OCI-LY7 (cell line): ENCODE measurements at regions not wholly inside any gene's neighbourhood (a gene's known extent, or its start where the extent isn't known, plus 50 kb on each side); places are given as distances from the start of the nearest gene placed in this dataset.

Experiments used
- BruUV-seq: library from RNA; stranded (reverse); fragments of 400-500 nt; replicated peaks from 2 replicates; lab custom pipeline; 2021; lab: Mats Ljungman, UMichigan
- CTCF ChIA-PET: fragments of 300-600 bp; sonication (Branson Sonifier 250); formaldehyde crosslinking; loops from one replicate; lab custom pipeline; 2022; ENCODE audit warnings: antibody characterized with exemption; ENCODE audit not compliant: unreplicated experiment; lab: Charles Lee
- POLR2A ChIA-PET: fragments of 300-600 bp; sonication (Branson Sonifier 250); formaldehyde crosslinking; loops from one replicate; lab custom pipeline; 2022; ENCODE audit warnings: antibody characterized with exemption; lab: Charles Lee
- DNase-seq: peaks from one replicate; pipeline ENCODE4 v3.0.0-alpha.2; 2015; ENCODE audit warnings: low spot score
- H2AFZ ChIP-seq: fragments of 200-600 bp; sonication (generic), shearing (Covaris generic); 2 replicates; pipeline ENCODE4 v1.6.1; 2014; ENCODE audit warnings: mild to moderate bottlenecking, antibody characterized with exemption, low read length, moderate library complexity
- H3K27ac ChIP-seq: fragments of 200-600 bp; sonication (generic); 2 replicates; pipeline ENCODE4 v1.5.1; 2014; ENCODE audit warnings: mixed run types, low read depth, mild to moderate bottlenecking, moderate library complexity, low read length, inconsistent platforms; ENCODE audit not compliant: poor library complexity, severe bottlenecking
- H3K36me3 ChIP-seq: fragments of 200-600 bp; sonication (generic); 2 replicates; pipeline ENCODE4 v1.6.1; 2014; ENCODE audit warnings: mild to moderate bottlenecking, antibody characterized with exemption, low read length, moderate library complexity, mixed read lengths; ENCODE audit not compliant: insufficient read depth
- H3K4me1 ChIP-seq: fragments of 200-600 bp; sonication (generic); 2 replicates; pipeline ENCODE4 v1.5.1; 2014; ENCODE audit warnings: mild to moderate bottlenecking, low read length; ENCODE audit not compliant: insufficient read depth, poor library complexity, severe bottlenecking
- H3K4me2 ChIP-seq: fragments of 200-600 bp; sonication (generic); 2 replicates; pipeline ENCODE4 v1.6.1; 2014; ENCODE audit warnings: mild to moderate bottlenecking, low read length
- H3K4me3 ChIP-seq: fragments of 200-600 bp; sonication (generic); 2 replicates; pipeline ENCODE4 v1.5.1; 2014; ENCODE audit warnings: mild to moderate bottlenecking, low read depth, low read length; ENCODE audit not compliant: poor library complexity, severe bottlenecking
- H3K79me2 ChIP-seq: fragments of 200-600 bp; sonication (generic); 2 replicates; pipeline ENCODE4 v1.6.1; 2016; ENCODE audit warnings: low read depth, mild to moderate bottlenecking, low read length, moderate library complexity, mixed read lengths; ENCODE audit not compliant: insufficient read depth
- H3K9me2 ChIP-seq: fragments of 200-600 bp; sonication (generic); 2 replicates; pipeline ENCODE4 v1.6.1; 2016; ENCODE audit warnings: mild to moderate bottlenecking, low read length, mixed read lengths; ENCODE audit not compliant: insufficient read depth
- H3K9me3 ChIP-seq: fragments of 200-600 bp; sonication (generic); 2 replicates; pipeline ENCODE4 v1.6.1; 2014; ENCODE audit warnings: mild to moderate bottlenecking, mixed run types, low read length, mixed read lengths
- H4K20me1 ChIP-seq: fragments of 200-600 bp; sonication (generic); 2 replicates; pipeline ENCODE4 v1.6.1; 2014; ENCODE audit warnings: mild to moderate bottlenecking, antibody characterized with exemption, low read length, moderate library complexity, mixed read lengths; ENCODE audit not compliant: insufficient read depth
- EZH2phosphoT487 ChIP-seq: fragments of 200-600 bp; sonication (generic); IDR thresholded peaks from 2 replicates; pipeline ENCODE4 v1.6.1; 2018; ENCODE audit warnings: low read depth, borderline replicate concordance, mild to moderate bottlenecking, mixed run types, antibody characterized with exemption, low read length, moderate library complexity, mixed read lengths
- intact Hi-C: fragments of 100-400 bp; cut with micrococcal nuclease; formaldehyde crosslinking; loops from one replicate; pipeline ENCODE4 v1.10.0; 2022; ENCODE audit not compliant: unreplicated experiment
- TF ChIP-seq, protein P1 (sequence below): fragments of 200-600 bp; sonication (generic); conservative IDR thresholded peaks from 2 replicates; pipeline ENCODE4 v1.5.1; 2014; ENCODE audit warnings: mild to moderate bottlenecking, antibody characterized with exemption, low read length, moderate library complexity, mixed read lengths

DNA sequence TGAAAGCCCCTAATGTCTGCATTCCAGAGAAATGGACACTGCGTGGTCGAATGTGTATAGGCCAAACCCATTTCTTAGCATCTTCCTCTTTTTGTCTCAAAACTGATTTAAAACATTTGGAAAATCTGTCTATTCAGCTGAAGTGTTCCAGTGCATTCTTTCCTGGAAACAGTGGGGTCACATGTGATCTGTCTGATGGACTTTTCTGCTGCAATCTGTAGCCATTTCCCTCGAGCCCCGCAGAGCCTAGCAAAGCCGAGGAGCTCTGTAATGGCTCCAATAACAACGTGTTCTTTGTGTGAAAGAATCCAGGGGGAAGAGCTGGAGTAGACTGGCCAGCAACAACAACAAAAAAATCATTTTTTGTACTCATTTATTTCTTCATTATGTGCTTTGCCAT is 329.3 kb downstream of the BARHL2 start:
- Histone ChIP-seq H3K36me3 (no peaks in the 10 kb centered on the region), H3K27ac (no peak overlapping the region), H3K4me1 (no peaks in the 10 kb centered on the region), H3K9me3 (no peaks in the 10 kb centered on the region), H3K4me3 (no peak overlapping the region), H3K4me2 (no peak overlapping the region), H3K9me2 (no peaks in the 10 kb centered on the region), H3K79me2 (no peaks in the 10 kb centered on the region), H2AFZ (no peak overlapping the region), H4K20me1 (no peaks in the 10 kb centered on the region)
- intact Hi-C loops = no loop called here
- POLR2A ChIA-PET = interaction anchor here (1.0 kb wide), 1 partner anchor 11 kb away, joined by 3 read pairs; no protein-coding TSS in a partner anchor
- BruUV-seq = no TSS peak
- TF ChIP-seq, protein P1, sequence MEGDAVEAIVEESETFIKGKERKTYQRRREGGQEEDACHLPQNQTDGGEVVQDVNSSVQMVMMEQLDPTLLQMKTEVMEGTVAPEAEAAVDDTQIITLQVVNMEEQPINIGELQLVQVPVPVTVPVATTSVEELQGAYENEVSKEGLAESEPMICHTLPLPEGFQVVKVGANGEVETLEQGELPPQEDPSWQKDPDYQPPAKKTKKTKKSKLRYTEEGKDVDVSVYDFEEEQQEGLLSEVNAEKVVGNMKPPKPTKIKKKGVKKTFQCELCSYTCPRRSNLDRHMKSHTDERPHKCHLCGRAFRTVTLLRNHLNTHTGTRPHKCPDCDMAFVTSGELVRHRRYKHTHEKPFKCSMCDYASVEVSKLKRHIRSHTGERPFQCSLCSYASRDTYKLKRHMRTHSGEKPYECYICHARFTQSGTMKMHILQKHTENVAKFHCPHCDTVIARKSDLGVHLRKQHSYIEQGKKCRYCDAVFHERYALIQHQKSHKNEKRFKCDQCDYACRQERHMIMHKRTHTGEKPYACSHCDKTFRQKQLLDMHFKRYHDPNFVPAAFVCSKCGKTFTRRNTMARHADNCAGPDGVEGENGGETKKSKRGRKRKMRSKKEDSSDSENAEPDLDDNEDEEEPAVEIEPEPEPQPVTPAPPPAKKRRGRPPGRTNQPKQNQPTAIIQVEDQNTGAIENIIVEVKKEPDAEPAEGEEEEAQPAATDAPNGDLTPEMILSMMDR = no peak
- DNase-seq = no peak
- CTCF ChIA-PET = no interaction called here

DNA sequence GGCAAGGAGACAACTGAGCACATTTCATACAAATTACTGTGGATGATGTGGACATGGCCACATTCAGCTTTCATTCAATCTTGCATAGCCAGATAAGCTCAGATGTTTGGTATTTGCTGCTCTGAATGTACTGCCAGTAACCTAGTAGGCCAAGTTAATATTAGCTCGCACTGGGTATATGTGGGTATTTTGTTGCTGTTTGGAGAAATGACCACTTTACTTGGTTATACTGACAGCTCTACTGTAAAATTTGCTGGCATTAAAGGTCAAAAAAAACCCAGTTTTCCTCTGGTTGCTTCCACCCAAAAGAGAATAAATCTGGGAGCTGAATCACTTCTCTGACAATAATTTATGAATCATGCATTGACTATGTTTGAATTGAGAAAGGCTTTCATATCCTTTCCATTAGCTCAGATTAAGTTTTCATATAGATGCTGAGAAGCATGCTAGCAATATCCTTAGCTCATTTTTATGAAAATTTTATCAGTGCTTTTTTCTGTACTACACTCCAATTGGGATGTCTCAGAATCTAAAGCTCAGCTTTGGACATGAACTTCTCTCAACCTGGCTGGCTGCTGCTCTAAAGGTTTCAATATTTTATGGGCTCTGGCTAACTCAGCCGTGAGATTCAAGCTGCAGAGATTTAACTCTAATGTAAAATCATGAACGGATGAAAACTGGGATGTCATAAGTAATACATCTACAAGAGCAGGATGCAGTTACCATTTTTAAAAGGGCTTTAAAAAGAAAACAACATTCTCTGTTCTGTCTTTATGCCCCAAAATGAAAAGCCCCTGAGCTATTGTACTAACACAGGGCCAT is 330.0 kb downstream of the BARHL2 start:
- no TSS peak for BruUV-seq
- no peaks in the 10 kb centered on the region for H3K4me1 ChIP-seq
- ChIA-PET POLR2A (interaction anchor here (1.0 kb wide), 1 partner anchor 11 kb away, joined by 3 read pairs; no protein-coding TSS in a partner anchor), CTCF (no interaction called here)
- intact Hi-C loops = no loop called here
- no peaks in the 10 kb centered on the region for H4K20me1 ChIP-seq
- H3K4me3 ChIP-seq = no peak overlapping the region
- no peak overlapping the region for H3K27ac ChIP-seq
- H3K4me2 ChIP-seq = no peak overlapping the region
- H3K9me3 ChIP-seq = no peaks in the 10 kb centered on the region
- H3K9me2 ChIP-seq = no peaks in the 10 kb centered on the region
- no peaks in the 10 kb centered on the region for H3K36me3 ChIP-seq
- no peaks in the 10 kb centered on the region for H3K79me2 ChIP-seq
- no peak overlapping the region for H2AFZ ChIP-seq
- TF ChIP-seq, protein P1 = no peak
- TF ChIP-seq EZH2phosphoT487 = no peak
- DNase-seq = no peak

DNA sequence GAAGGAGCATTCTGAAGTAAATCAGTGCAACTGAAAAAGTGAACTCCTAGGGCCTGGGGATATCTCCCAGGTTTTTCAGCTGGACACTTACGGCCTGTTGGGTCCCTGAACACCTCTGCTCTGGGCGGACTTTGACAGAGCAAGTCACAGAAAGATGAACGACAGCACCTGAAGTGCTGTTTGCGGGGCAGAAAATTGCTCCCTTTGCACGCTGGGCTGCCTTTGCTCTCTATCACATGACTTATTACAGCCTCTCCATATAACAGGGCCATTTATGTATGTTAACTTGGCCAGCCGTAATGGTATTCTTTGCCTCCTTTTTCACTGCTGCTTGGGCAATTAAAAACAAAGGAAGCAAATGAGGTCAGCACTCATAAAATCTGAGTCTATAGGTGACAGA is 332.9 kb downstream of the BARHL2 start:
- no peak overlapping the region for H3K4me2 ChIP-seq
- no peak overlapping the region for H3K4me3 ChIP-seq
- CTCF ChIA-PET = no interaction called here
- H3K9me2 ChIP-seq = no peaks in the 10 kb centered on the region
- TF ChIP-seq EZH2phosphoT487 = no peak
- TF ChIP-seq, protein P1 = no peak
- no peaks in the 10 kb centered on the region for H3K36me3 ChIP-seq
- no peaks in the 10 kb centered on the region for H3K79me2 ChIP-seq
- no TSS peak for BruUV-seq
- intact Hi-C loops = no loop called here
- H3K4me1 ChIP-seq = no peaks in the 10 kb centered on the region
- no peak overlapping the region for H2AFZ ChIP-seq
- no peak overlapping the region for H3K27ac ChIP-seq
- no peaks in the 10 kb centered on the region for H3K9me3 ChIP-seq
- no peak for DNase-seq
- POLR2A ChIA-PET = no interaction called here
- H4K20me1 ChIP-seq = no peaks in the 10 kb centered on the region
